Omental fat pad (tissue), 3 donors: ENCODE measurements at regions not wholly inside any gene's neighbourhood (a gene's known extent, or its start where the extent isn't known, plus 50 kb on each side); places are given as distances from the start of the nearest gene placed in this dataset.
"Not testable (repeated sequence)": the region's sequence is repeated elsewhere in the genome, so short reads cannot be mapped to it uniquely, and the experiment has no call there.

Experiments used
- ATAC-seq: fragments of 150-250 bp; one replicate; pipeline ENCODE4 v1.9.1; 2016; ENCODE audit warnings: mild to moderate bottlenecking, moderate library complexity; ENCODE audit not compliant: low FRiP score
- DNase-seq: peaks from one replicate; pipeline ENCODE4 v3.0.0-alpha.2; 2019; ENCODE audit warnings: low spot score
- CTCF ChIP-seq, 3 donors: fragments of 450-650 bp; IDR thresholded peaks; one replicate each; pipeline ENCODE4 v1.5.1; 2016 to 2017; ENCODE audit warnings: antibody characterized with exemption in 3 of 3, mild to moderate bottlenecking in 3 of 3, moderate library complexity in 2 of 3

GRCh38 chr4:28845158-28845557 is 1875.0 kb upstream of the PCDH7 start:
- no peak for ATAC-seq
- no peak for DNase-seq
- TF ChIP-seq CTCF (IDR thresholded peaks at IDR 0.05), result no peak

GRCh38 chr4:28857028-28857427 is 1863.1 kb upstream of the PCDH7 start:
- ATAC-seq, DNase-seq: not testable (repeated sequence)

- DNase-seq (no peak), ATAC-seq (no peak)
- TF ChIP-seq CTCF (IDR thresholded peaks at IDR 0.05), result no peak
These were observed 1851.3 kb upstream of the PCDH7 start for GRCh38 chr4:28868841-28869240.

GRCh38 chr4:28879178-28879577 is 1841.0 kb upstream of the PCDH7 start:
- ATAC-seq, result no peak
- TF ChIP-seq CTCF (IDR thresholded peaks at IDR 0.05), result no peak
- no peak for DNase-seq

GRCh38 chr4:28879900-28880299 is 1840.3 kb upstream of the PCDH7 start:
- no peak for DNase-seq
- TF ChIP-seq CTCF (IDR thresholded peaks at IDR 0.05), result no peak
- ATAC-seq, result no peak

GRCh38 chr4:28883211-28883610 is 1837.0 kb upstream of the PCDH7 start:
- ATAC-seq, result no peak
- no peak for TF ChIP-seq CTCF (IDR thresholded peaks at IDR 0.05)
- no peak for DNase-seq

- TF ChIP-seq CTCF (IDR thresholded peaks at IDR 0.05), result no peak
- DNase-seq, result no peak
- no peak for ATAC-seq
These were observed 1833.2 kb upstream of the PCDH7 start for GRCh38 chr4:28886934-28887333.
